ENCODE measurements at regions not wholly inside any gene's neighbourhood (a gene's known extent, or its start where the extent isn't known, plus 50 kb on each side); places are given as distances from the start of the nearest gene placed in this dataset.

DNA sequence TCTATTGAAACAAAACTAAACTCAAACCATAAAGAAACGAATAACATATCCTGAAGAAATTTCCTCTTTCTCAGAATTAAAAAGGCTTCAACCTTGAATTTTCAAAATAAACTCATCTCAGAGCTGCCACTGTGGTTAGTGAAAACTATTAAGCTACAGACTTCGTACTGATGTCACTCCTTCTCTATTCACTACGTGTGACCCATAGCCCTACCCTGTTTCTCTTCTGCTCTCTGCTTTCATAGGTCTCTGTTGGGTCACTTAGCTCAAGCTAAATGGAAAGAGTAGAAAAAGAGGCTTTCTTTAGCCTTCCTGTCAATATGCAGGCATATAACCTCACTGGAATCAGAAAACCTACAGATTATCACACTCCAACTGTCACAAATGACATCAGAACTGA is 126.6 kb upstream of the MME start:
- ChIA-PET CTCF (interaction anchor here (0.7 to 2.1 kb wide), 3 partner anchors 203 to 369 kb away, joined by 4 to 10 read pairs (median 5); no protein-coding TSS in a partner anchor), POLR2A (no interaction called here)
- intact Hi-C loops (cut with micrococcal nuclease) = loop anchor here (10.0 kb wide), 1 partner anchor 619 kb away; no protein-coding TSS in a partner anchor
- TF ChIP-seq, protein P1, sequence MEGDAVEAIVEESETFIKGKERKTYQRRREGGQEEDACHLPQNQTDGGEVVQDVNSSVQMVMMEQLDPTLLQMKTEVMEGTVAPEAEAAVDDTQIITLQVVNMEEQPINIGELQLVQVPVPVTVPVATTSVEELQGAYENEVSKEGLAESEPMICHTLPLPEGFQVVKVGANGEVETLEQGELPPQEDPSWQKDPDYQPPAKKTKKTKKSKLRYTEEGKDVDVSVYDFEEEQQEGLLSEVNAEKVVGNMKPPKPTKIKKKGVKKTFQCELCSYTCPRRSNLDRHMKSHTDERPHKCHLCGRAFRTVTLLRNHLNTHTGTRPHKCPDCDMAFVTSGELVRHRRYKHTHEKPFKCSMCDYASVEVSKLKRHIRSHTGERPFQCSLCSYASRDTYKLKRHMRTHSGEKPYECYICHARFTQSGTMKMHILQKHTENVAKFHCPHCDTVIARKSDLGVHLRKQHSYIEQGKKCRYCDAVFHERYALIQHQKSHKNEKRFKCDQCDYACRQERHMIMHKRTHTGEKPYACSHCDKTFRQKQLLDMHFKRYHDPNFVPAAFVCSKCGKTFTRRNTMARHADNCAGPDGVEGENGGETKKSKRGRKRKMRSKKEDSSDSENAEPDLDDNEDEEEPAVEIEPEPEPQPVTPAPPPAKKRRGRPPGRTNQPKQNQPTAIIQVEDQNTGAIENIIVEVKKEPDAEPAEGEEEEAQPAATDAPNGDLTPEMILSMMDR (IDR thresholded peaks at IDR 0.05) = no peak
- TF ChIP-seq EZH2 (IDR thresholded peaks at IDR 0.05; ENCODE audit: borderline replicate concordance, insufficient read depth, low read depth, low read length, poor library complexity, severe bottlenecking) = no peak
- peaks cover 0 to 5% (median 0%) of the 10 kb centered on the region in 3 donors for H3K9me3 ChIP-seq (ENCODE audit: control extremely low read depth in 1 of 3, control insufficient read depth in 2 of 3, insufficient read depth in 1 of 3, low read length in 2 of 3)
- no peak overlapping the region for H3K27ac ChIP-seq (ENCODE audit: low read length in 2 of 2)
- no peaks in the 10 kb centered on the region for H3K27me3 ChIP-seq (replicated peaks in 1 of 4; ENCODE audit: control extremely low read depth in 1 of 4, control insufficient read depth in 3 of 4, insufficient read depth in 4 of 4, low read length in 3 of 4)
- peaks cover 3% of the 10 kb centered on the region for H3K9me3 Mint-ChIP-seq (ENCODE audit: insufficient read depth)
- H3K9ac ChIP-seq (ENCODE audit: low read length) = no peak overlapping the region
- no peak overlapping the region for H3K27ac Mint-ChIP-seq
- no peaks in the 10 kb centered on the region for H4K20me1 ChIP-seq (ENCODE audit: control insufficient read depth, insufficient read depth, low read length, poor library complexity, severe bottlenecking)
- no peak for DNase-seq
- ATAC-seq (ENCODE audit: low read depth) = no peak
- H3K4me3 Mint-ChIP-seq = no peak overlapping the region
- H3K27me3 Mint-ChIP-seq = no peaks in the 10 kb centered on the region
- H3K4me3 ChIP-seq (ENCODE audit: control extremely low read depth in 1 of 5, extremely low read depth in 1 of 5, insufficient read depth in 1 of 5, low read depth in 2 of 5, low read length in 4 of 5) = no peak overlapping the region
- no CpG with 5 or more reads among the region's 3 CpGs for WGBS (ENCODE audit: insufficient coverage)
- no peaks in the 10 kb centered on the region for H3K36me3 ChIP-seq (replicated peaks in 1 of 2; ENCODE audit: control extremely low read depth in 1 of 2, control insufficient read depth in 1 of 2, extremely low read depth in 1 of 2, insufficient read depth in 2 of 2, low read length in 1 of 2)
- H3K4me1 Mint-ChIP-seq = no peaks in the 10 kb centered on the region
- no peaks in the 10 kb centered on the region for H3K79me2 ChIP-seq (ENCODE audit: control insufficient read depth, insufficient read depth, low read length)
- no peak overlapping the region for H3K4me2 ChIP-seq (replicated peaks; ENCODE audit: low read depth, low read length, poor library complexity, severe bottlenecking)
- no peaks in the 10 kb centered on the region for H3K4me1 ChIP-seq (ENCODE audit: control insufficient read depth in 2 of 2, insufficient read depth in 2 of 2, low read length in 2 of 2)
- H2AFZ ChIP-seq (ENCODE audit: insufficient read depth, low read depth, low read length, poor library complexity, severe bottlenecking) = no peak overlapping the region

- peaks cover 3% of the 10 kb centered on the region for H3K9me3 Mint-ChIP-seq (ENCODE audit: insufficient read depth)
- Histone ChIP-seq H2AFZ (ENCODE audit: insufficient read depth, low read depth, low read length, poor library complexity, severe bottlenecking) (no peak overlapping the region), H3K36me3 (replicated peaks in 1 of 2; ENCODE audit: control extremely low read depth in 1 of 2, control insufficient read depth in 1 of 2, extremely low read depth in 1 of 2, insufficient read depth in 2 of 2, low read length in 1 of 2) (no peaks in the 10 kb centered on the region), H3K4me2 (replicated peaks; ENCODE audit: low read depth, low read length, poor library complexity, severe bottlenecking) (no peak overlapping the region), H3K4me1 (ENCODE audit: control insufficient read depth in 2 of 2, insufficient read depth in 2 of 2, low read length in 2 of 2) (no peaks in the 10 kb centered on the region), H3K79me2 (ENCODE audit: control insufficient read depth, insufficient read depth, low read length) (no peaks in the 10 kb centered on the region), H3K27me3 (replicated peaks in 1 of 4; ENCODE audit: control extremely low read depth in 1 of 4, control insufficient read depth in 3 of 4, insufficient read depth in 4 of 4, low read length in 3 of 4) (no peaks in the 10 kb centered on the region), H3K27ac (ENCODE audit: low read length in 2 of 2) (no peak overlapping the region), H4K20me1 (ENCODE audit: control insufficient read depth, insufficient read depth, low read length, poor library complexity, severe bottlenecking) (no peaks in the 10 kb centered on the region), H3K9me3 (ENCODE audit: control extremely low read depth in 1 of 3, control insufficient read depth in 2 of 3, insufficient read depth in 1 of 3, low read length in 2 of 3) (no peaks in the 10 kb centered on the region), H3K4me3 (ENCODE audit: control extremely low read depth in 1 of 5, extremely low read depth in 1 of 5, insufficient read depth in 1 of 5, low read depth in 2 of 5, low read length in 4 of 5) (no peak overlapping the region), H3K9ac (ENCODE audit: low read length) (no peak overlapping the region)
- ATAC-seq (ENCODE audit: low read depth) (no peak), DNase-seq (no peak)
- no CpG with 5 or more reads among the region's 6 CpGs for WGBS (ENCODE audit: insufficient coverage)
- intact Hi-C loops (cut with micrococcal nuclease) = loop anchor here (10.0 kb wide), 1 partner anchor 618 kb away; no protein-coding TSS in a partner anchor
- H3K27ac Mint-ChIP-seq = no peak overlapping the region
- ChIA-PET CTCF (interaction anchor here (0.6 to 1.3 kb wide), 2 partner anchors 368 to 370 kb away, joined by 3 read pairs; no protein-coding TSS in a partner anchor), POLR2A (no interaction called here)
- no peaks in the 10 kb centered on the region for H3K4me1 Mint-ChIP-seq
- no peak overlapping the region for H3K4me3 Mint-ChIP-seq
- no peak for TF ChIP-seq EZH2 (IDR thresholded peaks at IDR 0.05; ENCODE audit: borderline replicate concordance, insufficient read depth, low read depth, low read length, poor library complexity, severe bottlenecking)
- TF ChIP-seq, protein P1 (IDR thresholded peaks at IDR 0.05) = no peak
- H3K27me3 Mint-ChIP-seq = no peaks in the 10 kb centered on the region
Measured at GRCh38 chr3:154952553-154952952, 127.6 kb upstream of the MME start.

Measured in B cell (primary cell).